H1 (cell line): ENCODE measurements at regions not wholly inside any gene's neighbourhood (a gene's known extent, or its start where the extent isn't known, plus 50 kb on each side); places are given as distances from the start of the nearest gene placed in this dataset.

Source experiments
- CTCF ChIA-PET: fragments of 300-600 bp; sonication (Branson Sonifier 250); formaldehyde crosslinking; loops from one replicate; lab custom pipeline; 2021; ENCODE audit not compliant: partially characterized antibody; lab: Charles Lee
- POLR2A ChIA-PET: fragments of 300-600 bp; sonication (Branson Sonifier 250); formaldehyde crosslinking; loops from one replicate; lab custom pipeline; 2021; ENCODE audit warnings: inconsistent platforms; ENCODE audit not compliant: partially characterized antibody; lab: Charles Lee
- DNase-seq, 2 experiments: peaks; one replicate each; pipeline versions ENCODE4 v3.0.0 to v3.0.0-alpha.2; 2010 to 2022; ENCODE audit warnings: low spot score in 2 of 2, low read depth in 1 of 2, mixed read lengths in 1 of 2
- FAIRE-seq: peaks from 2 replicates; lab custom pipeline; 2011; peaks lifted over from hg19 to GRCh38; lab: Jason Lieb, UNC
- H2AFZ ChIP-seq: 2 replicates; pipeline ENCODE4 v1.8.1; 2012; ENCODE audit warnings: low read length, inconsistent platforms
- H2AK5ac ChIP-seq: 2 replicates; pipeline ENCODE4 v1.6.1; 2013; ENCODE audit warnings: low read depth, low read length
- H2BK120ac ChIP-seq: replicated peaks from 2 replicates; pipeline ENCODE3; 2013; ENCODE audit warnings: low read depth, low read length, inconsistent platforms
- H2BK12ac ChIP-seq: 2 replicates; pipeline ENCODE4 v1.6.1; 2013; ENCODE audit warnings: low read depth, low read length
- H2BK15ac ChIP-seq: 2 replicates; pipeline ENCODE4 v1.6.1; 2013; ENCODE audit warnings: low read length
- H2BK20ac ChIP-seq: 2 replicates; pipeline ENCODE4 v1.6.1; 2013; ENCODE audit warnings: low read length
- H2BK5ac ChIP-seq: 2 replicates; pipeline ENCODE4 v1.6.1; 2013; ENCODE audit warnings: low read depth, low read length
- H3K14ac ChIP-seq: 2 replicates; pipeline ENCODE4 v1.6.1; 2013; ENCODE audit warnings: inconsistent platforms; ENCODE audit not compliant: insufficient read length
- H3K18ac ChIP-seq: 2 replicates; pipeline ENCODE4 v1.6.1; 2013; ENCODE audit warnings: low read length; ENCODE audit errors: extremely low read depth
- H3K23ac ChIP-seq: 2 replicates; pipeline ENCODE4 v1.6.1; 2013; ENCODE audit warnings: inconsistent platforms; ENCODE audit not compliant: insufficient read length
- H3K23me2 ChIP-seq: 2 replicates; pipeline ENCODE4 v1.6.1; 2013; ENCODE audit warnings: low read depth, low read length
- H3K27ac ChIP-seq: 2 replicates; pipeline ENCODE4 v1.6.1; 2011; ENCODE audit warnings: low read depth, low read length, inconsistent platforms
- H3K27me3 ChIP-seq, 4 experiments: replicated peaks in 1 of 4; 1 replicate in 1 of 4; 2 replicates in 3 of 4; pipeline versions ENCODE4 v1.6.1 to v1.8.1; 2011 to 2013; ENCODE audit warnings: low read length in 3 of 4, mild to moderate bottlenecking in 3 of 4, inconsistent platforms in 2 of 4, mixed read lengths in 2 of 4, moderate library complexity in 1 of 4; ENCODE audit not compliant: control insufficient read depth in 3 of 4, insufficient read depth in 3 of 4; ENCODE audit errors: extremely low read depth in 1 of 4
- H3K36me3 ChIP-seq, 4 experiments: 2 replicates each; pipeline versions ENCODE4 v1.6.1 to v1.8.1; 2011 to 2013; ENCODE audit warnings: mild to moderate bottlenecking in 4 of 4, low read length in 3 of 4, moderate library complexity in 2 of 4, control low read depth in 1 of 4, inconsistent platforms in 1 of 4; ENCODE audit not compliant: insufficient read depth in 4 of 4, control insufficient read depth in 2 of 4
- H3K4ac ChIP-seq: replicated peaks from 2 replicates; pipeline ENCODE3; 2013; ENCODE audit warnings: low read length, low read depth, mixed read lengths, inconsistent platforms; ENCODE audit not compliant: insufficient read length
- H3K4me1 ChIP-seq, 4 experiments: replicated peaks in 1 of 4; 1 replicate in 1 of 4; 2 replicates in 3 of 4; pipeline versions ENCODE4 v1.6.1 to v1.8.1; 2011 to 2013; ENCODE audit warnings: low read length in 3 of 4, inconsistent platforms in 2 of 4, mixed read lengths in 1 of 4; ENCODE audit not compliant: insufficient read depth in 4 of 4, control insufficient read depth in 3 of 4
- H3K4me2 ChIP-seq, 2 experiments: 2 replicates each; pipeline versions ENCODE4 v1.6.1 to v1.8.1; 2011 to 2013; ENCODE audit warnings: low read depth in 2 of 2, low read length in 2 of 2, control low read depth in 1 of 2, inconsistent platforms in 1 of 2, mild to moderate bottlenecking in 1 of 2; ENCODE audit not compliant: insufficient read depth in 1 of 2
- H3K4me3 ChIP-seq, 4 experiments: fragments of 200-600, 300-600 bp in 1 of 4; sonication (generic), shearing (Covaris generic), sonication (Bioruptor Twin) in 1 of 4; 2 replicates each; pipeline versions ENCODE4 v1.5.1 to v1.8.1; 2011 to 2016; ENCODE audit warnings: low read length in 4 of 4, low read depth in 3 of 4, control low read depth in 2 of 4, inconsistent platforms in 2 of 4, mild to moderate bottlenecking in 2 of 4, mixed read lengths in 1 of 4, moderate library complexity in 1 of 4; ENCODE audit not compliant: insufficient read depth in 2 of 4; ENCODE audit errors: extremely low read depth in 1 of 4
- H3K56ac ChIP-seq: replicated peaks from 2 replicates; pipeline ENCODE3; 2013; ENCODE audit warnings: low read depth, mild to moderate bottlenecking, mixed read lengths, low read length, inconsistent platforms; ENCODE audit not compliant: insufficient read length
- H3K79me1 ChIP-seq: 2 replicates; pipeline ENCODE4 v1.6.1; 2013; ENCODE audit warnings: low read depth, low read length, control low read depth
- H3K79me2 ChIP-seq, 2 experiments: 2 replicates each; pipeline versions ENCODE4 v1.6.1 to v1.8.1; 2012 to 2013; ENCODE audit warnings: low read length in 2 of 2, mild to moderate bottlenecking in 2 of 2, inconsistent platforms in 1 of 2; ENCODE audit not compliant: insufficient read depth in 2 of 2, control insufficient read depth in 1 of 2
- H3K9ac ChIP-seq, 4 experiments: replicated peaks in 1 of 4; 1 replicate in 1 of 4; 2 replicates in 3 of 4; pipeline versions ENCODE4 v1.6.1 to v1.8.1; 2011 to 2013; ENCODE audit warnings: low read depth in 3 of 4, low read length in 3 of 4, control low read depth in 2 of 4, mild to moderate bottlenecking in 2 of 4, moderate library complexity in 2 of 4, inconsistent platforms in 1 of 4; ENCODE audit errors: extremely low read depth in 1 of 4
- H3K9me3 ChIP-seq, 2 experiments: 2 replicates each; pipeline versions ENCODE4 v1.6.1 to v1.8.1; 2012 to 2013; ENCODE audit warnings: mild to moderate bottlenecking in 2 of 2, moderate library complexity in 2 of 2, control low read depth in 1 of 2, inconsistent platforms in 1 of 2, low read depth in 1 of 2, low read length in 1 of 2, mixed read lengths in 1 of 2; ENCODE audit not compliant: insufficient read depth in 2 of 2
- H4K20me1 ChIP-seq, 2 experiments: replicated peaks in 1 of 2; 2 replicates each; pipeline versions ENCODE3 to v1.8.1; 2011 to 2013; ENCODE audit warnings: inconsistent platforms in 2 of 2, low read length in 2 of 2, mild to moderate bottlenecking in 1 of 2; ENCODE audit not compliant: insufficient read depth in 2 of 2, control insufficient read depth in 1 of 2
- H4K5ac ChIP-seq: 2 replicates; pipeline ENCODE4 v1.6.1; 2013; ENCODE audit warnings: low read length, low read depth, mixed read lengths, inconsistent platforms; ENCODE audit not compliant: insufficient read length
- H4K8ac ChIP-seq: 2 replicates; pipeline ENCODE4 v1.8.0; 2013; ENCODE audit warnings: mild to moderate bottlenecking, moderate library complexity, low read length, inconsistent platforms; ENCODE audit not compliant: insufficient read depth; ENCODE audit errors: extremely low read depth
- H4K91ac ChIP-seq: replicated peaks from 2 replicates; pipeline ENCODE3; 2013; ENCODE audit warnings: low read length, mixed read lengths, inconsistent platforms; ENCODE audit not compliant: insufficient read length
- NANOG ChIP-seq: IDR thresholded peaks from 2 replicates; pipeline ENCODE4 v1.6.1; 2011; ENCODE audit warnings: low read length, low read depth, mild to moderate bottlenecking, inconsistent platforms; ENCODE audit not compliant: insufficient read depth, poor library complexity, severe bottlenecking
- NRF1 ChIP-seq: IDR thresholded peaks from 2 replicates; pipeline ENCODE4 v1.6.1; 2011; ENCODE audit warnings: mild to moderate bottlenecking, low read depth, low read length, improper control_type of control experiment
- SP4 ChIP-seq: IDR thresholded peaks from 2 replicates; pipeline ENCODE4 v1.6.1; 2012; ENCODE audit warnings: low read length, inconsistent platforms
- YY1 ChIP-seq: IDR thresholded peaks from 2 replicates; pipeline ENCODE4 v1.6.1; 2011; ENCODE audit warnings: low read depth, mild to moderate bottlenecking, low read length
- WGBS, 2 experiments: shearing (Covaris generic) in 1 of 2; methylation state at CpG; one replicate each; pipeline versions ENCODE4 v1.1.6 to v1.1.7; 2013 to 2015; ENCODE audit warnings: low lambda C conversion rate in 2 of 2, mixed read lengths in 2 of 2, inconsistent platforms in 1 of 2, low coverage in 1 of 2, missing lambda C conversion rate in 1 of 2; ENCODE audit not compliant: insufficient replicate concordance in 2 of 2, insufficient coverage in 1 of 2, insufficient read length in 1 of 2; ENCODE audit errors: extremely low coverage in 1 of 2, missing lambda C conversion rate in 1 of 2; 5-methylcytosine and 5-hydroxymethylcytosine counted together
- TF ChIP-seq, protein P1 (sequence below): IDR thresholded peaks from 2 replicates; pipeline ENCODE4 v1.6.1; 2011; ENCODE audit warnings: low read length, improper control_type of control experiment

DNA sequence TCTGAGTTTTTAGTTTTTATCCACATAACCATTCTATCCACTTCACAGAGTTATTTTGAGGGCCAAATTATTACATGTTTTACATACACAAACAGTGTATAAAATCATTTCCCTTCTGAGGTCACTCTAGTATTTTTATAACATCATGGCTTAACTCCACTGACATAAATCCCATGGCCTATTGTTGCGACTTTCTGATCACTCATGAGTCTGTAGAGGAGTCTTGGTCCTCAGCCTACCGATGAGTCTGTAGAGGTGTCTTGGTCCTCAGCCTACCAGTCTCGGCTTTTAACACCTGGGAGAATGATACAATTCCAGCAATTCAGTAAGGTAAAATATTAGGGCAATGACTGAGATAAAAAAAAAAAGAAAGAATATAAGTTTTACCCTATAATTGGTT is 483.7 kb downstream of the USP25 start:
- no peak overlapping the region for H4K91ac ChIP-seq
- no peak overlapping the region for H3K27ac ChIP-seq
- H3K4me2 ChIP-seq: no peak overlapping the region
- ChIA-PET CTCF (interaction anchor here (0.6 kb wide), 1 partner anchor 1959 kb away, joined by 3 read pairs; no protein-coding TSS in a partner anchor), POLR2A (no interaction called here)
- DNase-seq: no peak
- H2AFZ ChIP-seq: no peak overlapping the region
- no peaks in the 10 kb centered on the region for H3K4me1 ChIP-seq
- no peak overlapping the region for H3K14ac ChIP-seq
- no peaks in the 10 kb centered on the region for H3K9me3 ChIP-seq
- no peaks in the 10 kb centered on the region for H3K79me1 ChIP-seq
- no peaks in the 10 kb centered on the region for H4K20me1 ChIP-seq
- H3K18ac ChIP-seq: no peak overlapping the region
- H3K23ac ChIP-seq: no peak overlapping the region
- H3K27me3 ChIP-seq: no peaks in the 10 kb centered on the region; a peak in 1 of 7 replicates
- no peak overlapping the region for H3K56ac ChIP-seq
- no peak overlapping the region for H2AK5ac ChIP-seq
- no peaks in the 10 kb centered on the region for H3K79me2 ChIP-seq
- no peak overlapping the region for H4K5ac ChIP-seq
- no peak overlapping the region for H2BK5ac ChIP-seq
- H2BK20ac ChIP-seq: no peak overlapping the region
- H3K36me3 ChIP-seq: no peaks in the 10 kb centered on the region
- no peak for FAIRE-seq
- H2BK120ac ChIP-seq: no peak overlapping the region
- H4K8ac ChIP-seq: no peak overlapping the region
- 94% methylated on average over 3 of the region's 3 CpGs; no CpG with 5 or more reads in 1 of the 2 experiments for WGBS, 2 experiments
- no peak overlapping the region for H3K9ac ChIP-seq
- TF ChIP-seq NRF1 (no peak), SP4 (no peak), NANOG (no peak), YY1 (no peak)
- TF ChIP-seq, protein P1, sequence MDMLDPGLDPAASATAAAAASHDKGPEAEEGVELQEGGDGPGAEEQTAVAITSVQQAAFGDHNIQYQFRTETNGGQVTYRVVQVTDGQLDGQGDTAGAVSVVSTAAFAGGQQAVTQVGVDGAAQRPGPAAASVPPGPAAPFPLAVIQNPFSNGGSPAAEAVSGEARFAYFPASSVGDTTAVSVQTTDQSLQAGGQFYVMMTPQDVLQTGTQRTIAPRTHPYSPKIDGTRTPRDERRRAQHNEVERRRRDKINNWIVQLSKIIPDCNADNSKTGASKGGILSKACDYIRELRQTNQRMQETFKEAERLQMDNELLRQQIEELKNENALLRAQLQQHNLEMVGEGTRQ: no peak
- H2BK15ac ChIP-seq: no peak overlapping the region
- no peak overlapping the region for H2BK12ac ChIP-seq
- H3K4ac ChIP-seq: no peak overlapping the region
- no peaks in the 10 kb centered on the region for H3K23me2 ChIP-seq
- H3K4me3 ChIP-seq: no peak overlapping the region
